Osteocyte (in vitro differentiated cells): ENCODE measurements at regions not wholly inside any gene's neighbourhood (a gene's known extent, or its start where the extent isn't known, plus 50 kb on each side); places are given as distances from the start of the nearest gene placed in this dataset.
"Not testable (repeated sequence)": the region's sequence is repeated elsewhere in the genome, so short reads cannot be mapped to it uniquely, and the experiment has no call there.

Source experiments
- DNase-seq: peaks from one replicate; pipeline ENCODE4 v3.0.0; 2021; ENCODE audit warnings: mixed read lengths; ENCODE audit not compliant: unreplicated experiment; ENCODE audit errors: extremely low spot score
- H3K27ac Mint-ChIP-seq: one replicate; pipeline ENCODE4 v1.8.0; 2021; ENCODE audit warnings: mild to moderate bottlenecking, mixed read lengths; ENCODE audit not compliant: unreplicated experiment
- H3K27me3 Mint-ChIP-seq: one replicate; pipeline ENCODE4 v1.8.0; 2021; ENCODE audit warnings: mixed read lengths; ENCODE audit not compliant: unreplicated experiment
- H3K36me3 Mint-ChIP-seq: one replicate; pipeline ENCODE4 v1.8.0; 2021; ENCODE audit warnings: mixed read lengths; ENCODE audit not compliant: unreplicated experiment
- H3K4me1 Mint-ChIP-seq: one replicate; pipeline ENCODE4 v1.8.0; 2021; ENCODE audit warnings: mixed read lengths; ENCODE audit not compliant: unreplicated experiment
- H3K4me3 Mint-ChIP-seq: one replicate; pipeline ENCODE4 v1.8.0; 2021; ENCODE audit warnings: mild to moderate bottlenecking, moderate library complexity, mixed read lengths; ENCODE audit not compliant: unreplicated experiment
- H3K9me3 Mint-ChIP-seq: one replicate; pipeline ENCODE4 v1.8.0; 2021; ENCODE audit warnings: mixed read lengths; ENCODE audit not compliant: unreplicated experiment
- CTCF ChIP-seq: fragments of 200-600 bp; sonication (generic); IDR thresholded peaks from 2 replicates; pipeline ENCODE4 v1.5.0; 2021; ENCODE audit warnings: antibody characterized with exemption, mild to moderate bottlenecking, moderate library complexity

- DNase-seq: no peak
- Mint-ChIP-seq H3K27me3 (peaks cover 10% of the 10 kb centered on the region), H3K4me3 (no peak overlapping the region), H3K36me3 (no peaks in the 10 kb centered on the region), H3K4me1 (peaks cover 4% of the 10 kb centered on the region), H3K9me3 (no peaks in the 10 kb centered on the region), H3K27ac (no peak overlapping the region)
- TF ChIP-seq CTCF: no peak
Observed at GRCh38 chr4:67394879-67395278, 150.4 kb downstream of the CENPC start.

GRCh38 chr4:67393699-67394281 lies 151.5 kb downstream of the CENPC start:
- no peaks in the 10 kb centered on the region for H3K9me3 Mint-ChIP-seq
- H3K27me3 Mint-ChIP-seq: peaks cover 10% of the 10 kb centered on the region
- no peak for DNase-seq
- H3K27ac Mint-ChIP-seq: no peak overlapping the region
- H3K36me3 Mint-ChIP-seq: no peaks in the 10 kb centered on the region
- H3K4me3 Mint-ChIP-seq: no peak overlapping the region
- peak; percentile 76 for TF ChIP-seq CTCF
- peaks cover 4% of the 10 kb centered on the region for H3K4me1 Mint-ChIP-seq

- Mint-ChIP-seq H3K4me1 (peaks cover 4% of the 10 kb centered on the region), H3K4me3 (no peak overlapping the region), H3K36me3 (no peaks in the 10 kb centered on the region), H3K27me3 (peaks cover 10% of the 10 kb centered on the region), H3K27ac (no peak overlapping the region), H3K9me3 (no peaks in the 10 kb centered on the region)
- no peak for TF ChIP-seq CTCF
- no peak for DNase-seq
Observed at GRCh38 chr4:67393007-67393406, 152.3 kb downstream of the CENPC start.

- H3K4me3 Mint-ChIP-seq, H3K4me1 Mint-ChIP-seq, H3K9me3 Mint-ChIP-seq, H3K27ac Mint-ChIP-seq, H3K27me3 Mint-ChIP-seq, H3K36me3 Mint-ChIP-seq, DNase-seq: not testable (repeated sequence)
Observed at GRCh38 chr4:67381406-67381804, 163.9 kb downstream of the CENPC start.

GRCh38 chr4:67380702-67381405 lies 164.4 kb downstream of the CENPC start:
- H3K27me3 Mint-ChIP-seq, DNase-seq, H3K36me3 Mint-ChIP-seq, H3K9me3 Mint-ChIP-seq, H3K27ac Mint-ChIP-seq, H3K4me3 Mint-ChIP-seq, H3K4me1 Mint-ChIP-seq: not testable (repeated sequence)

GRCh38 chr4:67380154-67380553 lies 165.1 kb downstream of the CENPC start:
- H3K27ac Mint-ChIP-seq: no peak overlapping the region
- H3K4me1 Mint-ChIP-seq: no peaks in the 10 kb centered on the region

More at GRCh38 chr4:67380154-67380553, 165.1 kb downstream of the CENPC start:
- TF ChIP-seq CTCF: no peak
- H3K4me3 Mint-ChIP-seq: no peak overlapping the region
- H3K9me3 Mint-ChIP-seq: no peaks in the 10 kb centered on the region
- no peak for DNase-seq
- no peaks in the 10 kb centered on the region for H3K27me3 Mint-ChIP-seq
- H3K36me3 Mint-ChIP-seq: no peaks in the 10 kb centered on the region
